Kidney (tissue), 13 donors: ENCODE measurements at regions not wholly inside any gene's neighbourhood (a gene's known extent, or its start where the extent isn't known, plus 50 kb on each side); places are given as distances from the start of the nearest gene placed in this dataset.

Source experiments
- DNase-seq, 5 donors: peaks; one replicate each; pipeline ENCODE4 v3.0.0-alpha.2; 2013 to 2020
- FAIRE-seq: peaks from 2 replicates; lab custom pipeline; 2012; peaks lifted over from hg19 to GRCh38; lab: Jason Lieb, UNC
- H3K27ac ChIP-seq, 2 donors: one replicate each; pipeline ENCODE4 v1.7.0; 2013; ENCODE audit warnings: low read depth in 2 of 2, low read length in 2 of 2, inconsistent platforms in 1 of 2
- H3K27me3 ChIP-seq: one replicate; pipeline ENCODE4 v1.7.1; 2013; ENCODE audit warnings: low read length, inconsistent platforms; ENCODE audit not compliant: control insufficient read depth, insufficient read depth
- H3K36me3 ChIP-seq, 3 donors: one replicate each; pipeline versions ENCODE4 v1.7.0 to v1.7.1; 2013; ENCODE audit warnings: low read length in 3 of 3, control low read depth in 1 of 3, inconsistent platforms in 1 of 3; ENCODE audit not compliant: insufficient read depth in 3 of 3, control insufficient read depth in 2 of 3
- H3K4me1 ChIP-seq, 3 donors: one replicate each; pipeline versions ENCODE4 v1.7.0 to v1.7.1; 2013; ENCODE audit warnings: low read length in 3 of 3, inconsistent platforms in 1 of 3, low read depth in 1 of 3; ENCODE audit not compliant: control insufficient read depth in 2 of 3, insufficient read depth in 2 of 3
- H3K4me3 ChIP-seq, 3 donors: one replicate each; pipeline versions ENCODE4 v1.7.0 to v1.8.1; 2013; ENCODE audit warnings: low read length in 3 of 3, control low read depth in 1 of 3, inconsistent platforms in 1 of 3
- H3K9ac ChIP-seq, 3 donors: one replicate each; pipeline versions ENCODE4 v1.7.0 to v1.7.1; 2013; ENCODE audit warnings: low read length in 3 of 3, control low read depth in 1 of 3, inconsistent platforms in 1 of 3
- H3K9me3 ChIP-seq, 3 donors: one replicate each; pipeline versions ENCODE4 v1.7.0 to v1.7.1; 2013; ENCODE audit warnings: low read length in 3 of 3, control low read depth in 1 of 3, inconsistent platforms in 1 of 3; ENCODE audit not compliant: control insufficient read depth in 2 of 3, insufficient read depth in 1 of 3
- CTCF ChIP-seq: IDR thresholded peaks from 3 replicates; pipeline ENCODE4 v1.5.1; 2012; ENCODE audit warnings: mild to moderate bottlenecking, moderate library complexity, borderline replicate concordance; ENCODE audit not compliant: insufficient read depth; ENCODE audit errors: extremely low read depth
- intact Hi-C: fragments of 100-400 bp; cut with DNase I; formaldehyde crosslinking; loops from one replicate; pipeline ENCODE4 v1.11.1; 2022
- donor health status: control.
- donor health status: control.
- donor health status: control.
- donor health status: control.
- donor health status: control.
- donor health status: DM: yes; HTN: yes; CAD: no.
- donor health status: Normal renal cell carcinoma (clear cell type).

GRCh38 chr7:33687625-33688024 lies 217.7 kb upstream of the BMPER start:
- no peak overlapping the region for H3K9ac ChIP-seq
- no peak overlapping the region for H3K27ac ChIP-seq
- FAIRE-seq (no peak), DNase-seq (no peak)
- no peak overlapping the region for H3K4me3 ChIP-seq
- intact Hi-C loops = no loop called here
- TF ChIP-seq CTCF = no peak
- H3K27me3 ChIP-seq = no peaks in the 10 kb centered on the region
- H3K36me3 ChIP-seq = no peaks in the 10 kb centered on the region
- H3K9me3 ChIP-seq = no peaks in the 10 kb centered on the region
- no peaks in the 10 kb centered on the region for H3K4me1 ChIP-seq

DNA sequence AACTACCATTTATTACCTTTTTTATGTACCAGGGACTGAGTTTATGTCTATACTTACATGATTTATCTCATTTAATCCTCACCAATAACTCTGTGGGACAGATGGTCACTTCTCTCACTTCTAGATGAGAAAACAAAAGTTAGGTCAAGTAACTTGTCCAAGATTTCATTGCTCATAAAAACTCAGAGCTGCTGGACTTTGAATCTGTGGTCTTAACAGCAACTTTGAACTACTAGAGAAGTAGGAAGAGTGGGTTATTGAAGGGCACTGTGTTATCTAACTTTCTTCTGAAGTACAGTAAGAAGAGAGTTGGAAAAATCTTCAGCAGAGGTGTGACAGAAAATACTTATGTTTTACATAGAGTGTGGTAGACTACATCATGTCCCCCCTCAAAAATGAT lies 214.2 kb upstream of the BMPER start:
- FAIRE-seq = no peak
- Histone ChIP-seq H3K4me3 (no peak overlapping the region), H3K4me1 (no peaks in the 10 kb centered on the region), H3K9me3 (no peaks in the 10 kb centered on the region), H3K27ac (no peak overlapping the region), H3K36me3 (no peaks in the 10 kb centered on the region), H3K9ac (no peak overlapping the region), H3K27me3 (no peaks in the 10 kb centered on the region)
- no peak for TF ChIP-seq CTCF
- no peak for DNase-seq
- intact Hi-C loops = no loop called here

GRCh38 chr7:33692956-33693355 lies 212.4 kb upstream of the BMPER start:
- Histone ChIP-seq H3K27ac (no peak overlapping the region), H3K4me1 (no peaks in the 10 kb centered on the region), H3K4me3 (no peak overlapping the region), H3K9ac (no peak overlapping the region), H3K9me3 (no peaks in the 10 kb centered on the region), H3K27me3 (no peaks in the 10 kb centered on the region), H3K36me3 (no peaks in the 10 kb centered on the region)
- FAIRE-seq = no peak
- intact Hi-C loops = no loop called here
- DNase-seq = no peak
- no peak for TF ChIP-seq CTCF

DNA sequence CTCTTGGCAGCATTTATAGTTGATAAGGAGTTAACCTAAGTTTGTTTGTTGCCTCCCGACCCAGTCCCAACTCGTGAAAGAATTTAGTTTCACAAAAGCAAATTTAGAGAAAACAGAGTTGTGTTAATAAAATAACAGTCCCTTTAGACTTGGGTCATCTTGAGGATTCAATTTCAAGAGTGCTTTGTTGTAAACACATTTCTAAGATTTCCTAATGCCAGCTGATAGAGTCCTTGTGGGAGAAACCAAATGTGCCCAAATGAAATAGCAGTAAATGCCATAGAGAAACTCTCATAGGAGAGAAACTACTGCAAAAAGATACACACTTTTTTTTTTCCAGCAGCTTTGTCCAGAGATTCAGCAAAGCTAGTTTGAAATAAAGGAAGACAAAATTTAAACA lies 211.3 kb upstream of the BMPER start:
- no peak overlapping the region for H3K4me3 ChIP-seq
- no peak overlapping the region for H3K27ac ChIP-seq
- H3K9ac ChIP-seq = no peak overlapping the region
- H3K4me1 ChIP-seq = no peaks in the 10 kb centered on the region
- H3K9me3 ChIP-seq = no peaks in the 10 kb centered on the region
- FAIRE-seq = no peak
- no peaks in the 10 kb centered on the region for H3K36me3 ChIP-seq
- DNase-seq = peak in 1 of 5 donors; percentile 24
- H3K27me3 ChIP-seq = no peaks in the 10 kb centered on the region
- no peak for TF ChIP-seq CTCF
- intact Hi-C loops = no loop called here
